ENCODE measurements at regions not wholly inside any gene's neighbourhood (a gene's known extent, or its start where the extent isn't known, plus 50 kb on each side); places are given as distances from the start of the nearest gene placed in this dataset.

DNA sequence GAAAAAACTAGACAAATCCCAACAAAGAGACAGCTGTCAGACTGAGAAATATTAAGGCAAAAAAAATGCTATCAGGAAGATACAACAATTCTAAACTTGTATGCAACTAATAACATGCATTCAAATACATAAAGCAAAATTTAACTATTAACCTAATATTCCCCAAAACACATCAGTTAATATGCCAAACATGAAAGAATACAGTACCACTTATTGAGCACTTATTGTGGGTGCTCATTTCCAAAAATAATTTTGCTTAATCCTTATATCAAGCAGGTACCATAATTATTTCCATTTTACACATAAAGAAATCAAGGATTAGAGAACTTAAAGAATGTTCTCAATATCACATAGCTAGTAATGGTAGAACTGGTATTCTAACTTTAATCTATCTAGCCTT lies 67.7 kb upstream of the HMGXB4 start:
- Mint-ChIP-seq H3K36me3 (no peaks in the 10 kb centered on the region), H3K27me3 (ENCODE audit: low read depth in 2 of 2) (peaks cover 2 to 13% of the 10 kb centered on the region in 2 donors), H3K27ac (no peak overlapping the region), H3K4me3 (no peak overlapping the region), H3K9me3 (peaks cover 3 to 7% of the 10 kb centered on the region in 2 donors), H3K4me1 (no peaks in the 10 kb centered on the region)
- ATAC-seq, result no peak
- Histone ChIP-seq H3K36me3 (ENCODE audit: control insufficient read depth, insufficient read depth, low read length) (no peaks in the 10 kb centered on the region), H3K4me3 (ENCODE audit: low read length) (no peak overlapping the region), H3K9me3 (ENCODE audit: control insufficient read depth, insufficient read depth, low read length) (no peaks in the 10 kb centered on the region), H3K27me3 (ENCODE audit: control insufficient read depth, insufficient read depth, low read length) (no peaks in the 10 kb centered on the region), H3K4me1 (ENCODE audit: control insufficient read depth, insufficient read depth, low read length) (no peaks in the 10 kb centered on the region), H3K27ac (ENCODE audit: low read length) (no peak overlapping the region)
- intact Hi-C loops (cut with micrococcal nuclease), result no loop called here
- no peak for DNase-seq
- TF ChIP-seq CTCF (IDR thresholded peaks at IDR 0.05), result no peak

DNA sequence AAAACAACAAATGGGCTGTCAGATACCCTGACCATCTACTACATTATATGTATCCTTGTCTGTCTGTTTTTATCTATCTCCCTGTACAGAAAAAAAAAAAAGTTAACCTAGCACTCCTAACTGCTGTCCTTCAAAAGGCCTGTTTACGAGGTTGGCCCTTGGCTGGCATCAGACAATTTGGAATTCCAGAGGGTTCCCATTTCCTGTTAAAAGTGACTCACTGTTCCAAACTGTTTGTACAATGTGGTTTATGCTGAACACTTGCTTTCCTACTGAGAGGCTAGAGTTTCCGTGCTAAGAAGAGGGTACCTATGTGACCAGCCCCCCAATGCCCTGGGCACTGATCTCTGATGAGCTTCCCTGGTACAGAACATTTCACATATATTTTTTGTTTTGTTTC lies 65.9 kb upstream of the HMGXB4 start:
- Histone ChIP-seq H3K36me3 (ENCODE audit: control insufficient read depth, insufficient read depth, low read length) (no peaks in the 10 kb centered on the region), H3K4me3 (ENCODE audit: low read length) (no peak overlapping the region), H3K9me3 (ENCODE audit: control insufficient read depth, insufficient read depth, low read length) (no peaks in the 10 kb centered on the region), H3K27ac (ENCODE audit: low read length) (no peak overlapping the region), H3K4me1 (ENCODE audit: control insufficient read depth, insufficient read depth, low read length) (no peaks in the 10 kb centered on the region), H3K27me3 (ENCODE audit: control insufficient read depth, insufficient read depth, low read length) (no peaks in the 10 kb centered on the region)
- Mint-ChIP-seq H3K27me3 (ENCODE audit: low read depth in 2 of 2) (peaks cover 2 to 13% of the 10 kb centered on the region in 2 donors), H3K9me3 (peaks cover 3 to 7% of the 10 kb centered on the region in 2 donors), H3K4me1 (no peaks in the 10 kb centered on the region), H3K27ac (no peak overlapping the region), H3K36me3 (no peaks in the 10 kb centered on the region), H3K4me3 (no peak overlapping the region)
- no peak for TF ChIP-seq CTCF (IDR thresholded peaks at IDR 0.05)
- DNase-seq (no peak), ATAC-seq (no peak)
- 80% methylated on average over 2 of the region's 2 CpGs for WGBS (ENCODE audit: insufficient coverage)
- intact Hi-C loops (cut with micrococcal nuclease), result no loop called here

GRCh38 chr22:35192129-35192918 lies 65.0 kb upstream of the HMGXB4 start:
- H3K9me3 ChIP-seq (ENCODE audit: control insufficient read depth, insufficient read depth, low read length), result no peaks in the 10 kb centered on the region
- Mint-ChIP-seq H3K27me3 (ENCODE audit: low read depth in 2 of 2) (peaks cover 4 to 13% of the 10 kb centered on the region in 2 donors), H3K4me1 (no peaks in the 10 kb centered on the region), H3K4me3 (no peak overlapping the region), H3K36me3 (no peaks in the 10 kb centered on the region), H3K9me3 (peaks cover 3 to 7% of the 10 kb centered on the region in 2 donors), H3K27ac (no peak overlapping the region)
- H3K36me3 ChIP-seq (ENCODE audit: control insufficient read depth, insufficient read depth, low read length), result no peaks in the 10 kb centered on the region
- H3K27me3 ChIP-seq (ENCODE audit: control insufficient read depth, insufficient read depth, low read length), result no peaks in the 10 kb centered on the region
- DNase-seq (no peak), ATAC-seq (no peak)
- no peak overlapping the region for H3K27ac ChIP-seq (ENCODE audit: low read length)
- TF ChIP-seq CTCF (IDR thresholded peaks at IDR 0.05), result no peak
- WGBS (ENCODE audit: insufficient coverage), result 82% methylated on average over 8 of the region's 8 CpGs
- H3K4me1 ChIP-seq (ENCODE audit: control insufficient read depth, insufficient read depth, low read length), result no peaks in the 10 kb centered on the region
- H3K4me3 ChIP-seq (ENCODE audit: low read length), result no peak overlapping the region
- intact Hi-C loops (cut with micrococcal nuclease), result no loop called here

- DNase-seq, result no peak
- intact Hi-C loops (cut with micrococcal nuclease), result no loop called here
- H3K9me3 ChIP-seq (ENCODE audit: control insufficient read depth, insufficient read depth, low read length), result no peaks in the 10 kb centered on the region
- WGBS (ENCODE audit: insufficient coverage), result no CpG with 5 or more reads among the region's 15 CpGs
- Mint-ChIP-seq H3K4me1 (no peaks in the 10 kb centered on the region), H3K27ac (no peak overlapping the region), H3K36me3 (no peaks in the 10 kb centered on the region), H3K4me3 (no peak overlapping the region), H3K27me3 (ENCODE audit: low read depth in 2 of 2) (peaks cover 9 to 34% of the 10 kb centered on the region in 2 donors), H3K9me3 (peaks cover 0 to 3% of the 10 kb centered on the region in 2 donors)
- H3K4me1 ChIP-seq (ENCODE audit: control insufficient read depth, insufficient read depth, low read length), result no peaks in the 10 kb centered on the region
- no peak for TF ChIP-seq CTCF (IDR thresholded peaks at IDR 0.05)
- no peaks in the 10 kb centered on the region for H3K36me3 ChIP-seq (ENCODE audit: control insufficient read depth, insufficient read depth, low read length)
- ATAC-seq, result no peak
- H3K27ac ChIP-seq (ENCODE audit: low read length), result no peak overlapping the region
- no peak overlapping the region for H3K4me3 ChIP-seq (ENCODE audit: low read length)
- H3K27me3 ChIP-seq (ENCODE audit: control insufficient read depth, insufficient read depth, low read length), result no peaks in the 10 kb centered on the region
Observed at GRCh38 chr22:35195226-35195625, 62.1 kb upstream of the HMGXB4 start.

All from natural killer cell (primary cell).